H1 (cell line): ENCODE measurements at regions not wholly inside any gene's neighbourhood (a gene's known extent, or its start where the extent isn't known, plus 50 kb on each side); places are given as distances from the start of the nearest gene placed in this dataset.

Source experiments
- CTCF ChIA-PET: fragments of 300-600 bp; sonication (Branson Sonifier 250); formaldehyde crosslinking; loops from one replicate; lab custom pipeline; 2021; ENCODE audit not compliant: partially characterized antibody; lab: Charles Lee
- POLR2A ChIA-PET: fragments of 300-600 bp; sonication (Branson Sonifier 250); formaldehyde crosslinking; loops from one replicate; lab custom pipeline; 2021; ENCODE audit warnings: inconsistent platforms; ENCODE audit not compliant: partially characterized antibody; lab: Charles Lee
- DNase-seq, 2 experiments: peaks; one replicate each; pipeline versions ENCODE4 v3.0.0 to v3.0.0-alpha.2; 2010 to 2022; ENCODE audit warnings: low spot score in 2 of 2, low read depth in 1 of 2, mixed read lengths in 1 of 2
- FAIRE-seq: peaks from 2 replicates; lab custom pipeline; 2011; peaks lifted over from hg19 to GRCh38; lab: Jason Lieb, UNC
- H2AFZ ChIP-seq: 2 replicates; pipeline ENCODE4 v1.8.1; 2012; ENCODE audit warnings: low read length, inconsistent platforms
- H2AK5ac ChIP-seq: 2 replicates; pipeline ENCODE4 v1.6.1; 2013; ENCODE audit warnings: low read depth, low read length
- H2BK120ac ChIP-seq: replicated peaks from 2 replicates; pipeline ENCODE3; 2013; ENCODE audit warnings: low read depth, low read length, inconsistent platforms
- H2BK12ac ChIP-seq: 2 replicates; pipeline ENCODE4 v1.6.1; 2013; ENCODE audit warnings: low read depth, low read length
- H2BK15ac ChIP-seq: 2 replicates; pipeline ENCODE4 v1.6.1; 2013; ENCODE audit warnings: low read length
- H2BK20ac ChIP-seq: 2 replicates; pipeline ENCODE4 v1.6.1; 2013; ENCODE audit warnings: low read length
- H2BK5ac ChIP-seq: 2 replicates; pipeline ENCODE4 v1.6.1; 2013; ENCODE audit warnings: low read depth, low read length
- H3K14ac ChIP-seq: 2 replicates; pipeline ENCODE4 v1.6.1; 2013; ENCODE audit warnings: inconsistent platforms; ENCODE audit not compliant: insufficient read length
- H3K18ac ChIP-seq: 2 replicates; pipeline ENCODE4 v1.6.1; 2013; ENCODE audit warnings: low read length; ENCODE audit errors: extremely low read depth
- H3K23ac ChIP-seq: 2 replicates; pipeline ENCODE4 v1.6.1; 2013; ENCODE audit warnings: inconsistent platforms; ENCODE audit not compliant: insufficient read length
- H3K23me2 ChIP-seq: 2 replicates; pipeline ENCODE4 v1.6.1; 2013; ENCODE audit warnings: low read depth, low read length
- H3K27ac ChIP-seq: 2 replicates; pipeline ENCODE4 v1.6.1; 2011; ENCODE audit warnings: low read depth, low read length, inconsistent platforms
- H3K27me3 ChIP-seq, 4 experiments: replicated peaks in 1 of 4; 1 replicate in 1 of 4; 2 replicates in 3 of 4; pipeline versions ENCODE4 v1.6.1 to v1.8.1; 2011 to 2013; ENCODE audit warnings: low read length in 3 of 4, mild to moderate bottlenecking in 3 of 4, inconsistent platforms in 2 of 4, mixed read lengths in 2 of 4, moderate library complexity in 1 of 4; ENCODE audit not compliant: control insufficient read depth in 3 of 4, insufficient read depth in 3 of 4; ENCODE audit errors: extremely low read depth in 1 of 4
- H3K36me3 ChIP-seq, 4 experiments: 2 replicates each; pipeline versions ENCODE4 v1.6.1 to v1.8.1; 2011 to 2013; ENCODE audit warnings: mild to moderate bottlenecking in 4 of 4, low read length in 3 of 4, moderate library complexity in 2 of 4, control low read depth in 1 of 4, inconsistent platforms in 1 of 4; ENCODE audit not compliant: insufficient read depth in 4 of 4, control insufficient read depth in 2 of 4
- H3K4ac ChIP-seq: replicated peaks from 2 replicates; pipeline ENCODE3; 2013; ENCODE audit warnings: low read length, low read depth, mixed read lengths, inconsistent platforms; ENCODE audit not compliant: insufficient read length
- H3K4me1 ChIP-seq, 4 experiments: replicated peaks in 1 of 4; 1 replicate in 1 of 4; 2 replicates in 3 of 4; pipeline versions ENCODE4 v1.6.1 to v1.8.1; 2011 to 2013; ENCODE audit warnings: low read length in 3 of 4, inconsistent platforms in 2 of 4, mixed read lengths in 1 of 4; ENCODE audit not compliant: insufficient read depth in 4 of 4, control insufficient read depth in 3 of 4
- H3K4me2 ChIP-seq, 2 experiments: 2 replicates each; pipeline versions ENCODE4 v1.6.1 to v1.8.1; 2011 to 2013; ENCODE audit warnings: low read depth in 2 of 2, low read length in 2 of 2, control low read depth in 1 of 2, inconsistent platforms in 1 of 2, mild to moderate bottlenecking in 1 of 2; ENCODE audit not compliant: insufficient read depth in 1 of 2
- H3K4me3 ChIP-seq, 4 experiments: fragments of 200-600, 300-600 bp in 1 of 4; sonication (generic), shearing (Covaris generic), sonication (Bioruptor Twin) in 1 of 4; 2 replicates each; pipeline versions ENCODE4 v1.5.1 to v1.8.1; 2011 to 2016; ENCODE audit warnings: low read length in 4 of 4, low read depth in 3 of 4, control low read depth in 2 of 4, inconsistent platforms in 2 of 4, mild to moderate bottlenecking in 2 of 4, mixed read lengths in 1 of 4, moderate library complexity in 1 of 4; ENCODE audit not compliant: insufficient read depth in 2 of 4; ENCODE audit errors: extremely low read depth in 1 of 4
- H3K56ac ChIP-seq: replicated peaks from 2 replicates; pipeline ENCODE3; 2013; ENCODE audit warnings: low read depth, mild to moderate bottlenecking, mixed read lengths, low read length, inconsistent platforms; ENCODE audit not compliant: insufficient read length
- H3K79me1 ChIP-seq: 2 replicates; pipeline ENCODE4 v1.6.1; 2013; ENCODE audit warnings: low read depth, low read length, control low read depth
- H3K79me2 ChIP-seq, 2 experiments: 2 replicates each; pipeline versions ENCODE4 v1.6.1 to v1.8.1; 2012 to 2013; ENCODE audit warnings: low read length in 2 of 2, mild to moderate bottlenecking in 2 of 2, inconsistent platforms in 1 of 2; ENCODE audit not compliant: insufficient read depth in 2 of 2, control insufficient read depth in 1 of 2
- H3K9ac ChIP-seq, 4 experiments: replicated peaks in 1 of 4; 1 replicate in 1 of 4; 2 replicates in 3 of 4; pipeline versions ENCODE4 v1.6.1 to v1.8.1; 2011 to 2013; ENCODE audit warnings: low read depth in 3 of 4, low read length in 3 of 4, control low read depth in 2 of 4, mild to moderate bottlenecking in 2 of 4, moderate library complexity in 2 of 4, inconsistent platforms in 1 of 4; ENCODE audit errors: extremely low read depth in 1 of 4
- H3K9me3 ChIP-seq, 2 experiments: 2 replicates each; pipeline versions ENCODE4 v1.6.1 to v1.8.1; 2012 to 2013; ENCODE audit warnings: mild to moderate bottlenecking in 2 of 2, moderate library complexity in 2 of 2, control low read depth in 1 of 2, inconsistent platforms in 1 of 2, low read depth in 1 of 2, low read length in 1 of 2, mixed read lengths in 1 of 2; ENCODE audit not compliant: insufficient read depth in 2 of 2
- H4K20me1 ChIP-seq, 2 experiments: replicated peaks in 1 of 2; 2 replicates each; pipeline versions ENCODE3 to v1.8.1; 2011 to 2013; ENCODE audit warnings: inconsistent platforms in 2 of 2, low read length in 2 of 2, mild to moderate bottlenecking in 1 of 2; ENCODE audit not compliant: insufficient read depth in 2 of 2, control insufficient read depth in 1 of 2
- H4K5ac ChIP-seq: 2 replicates; pipeline ENCODE4 v1.6.1; 2013; ENCODE audit warnings: low read length, low read depth, mixed read lengths, inconsistent platforms; ENCODE audit not compliant: insufficient read length
- H4K8ac ChIP-seq: 2 replicates; pipeline ENCODE4 v1.8.0; 2013; ENCODE audit warnings: mild to moderate bottlenecking, moderate library complexity, low read length, inconsistent platforms; ENCODE audit not compliant: insufficient read depth; ENCODE audit errors: extremely low read depth
- H4K91ac ChIP-seq: replicated peaks from 2 replicates; pipeline ENCODE3; 2013; ENCODE audit warnings: low read length, mixed read lengths, inconsistent platforms; ENCODE audit not compliant: insufficient read length
- BCL11A ChIP-seq, 2 experiments: IDR thresholded peaks; one replicate each; pipeline ENCODE4 v1.6.1; 2011; ENCODE audit warnings: low read depth in 2 of 2, low read length in 2 of 2, mild to moderate bottlenecking in 2 of 2
- CHD2 ChIP-seq: IDR thresholded peaks from 2 replicates; pipeline ENCODE4 v1.6.1; 2012; ENCODE audit warnings: low read length, improper control_type of control experiment
- NRF1 ChIP-seq: IDR thresholded peaks from 2 replicates; pipeline ENCODE4 v1.6.1; 2011; ENCODE audit warnings: mild to moderate bottlenecking, low read depth, low read length, improper control_type of control experiment
- RNF2 ChIP-seq: fragments of 200-900, 300-1000 bp; sonication (generic); IDR thresholded peaks from 2 replicates; pipeline ENCODE4 v1.7.1; 2016; ENCODE audit warnings: borderline replicate concordance, low read depth, mild to moderate bottlenecking, antibody characterized with exemption, low read length; ENCODE audit not compliant: poor library complexity, severe bottlenecking; ENCODE audit errors: missing control alignments
- WGBS, 2 experiments: shearing (Covaris generic) in 1 of 2; methylation state at CpG; one replicate each; pipeline versions ENCODE4 v1.1.6 to v1.1.7; 2013 to 2015; ENCODE audit warnings: low lambda C conversion rate in 2 of 2, mixed read lengths in 2 of 2, inconsistent platforms in 1 of 2, low coverage in 1 of 2, missing lambda C conversion rate in 1 of 2; ENCODE audit not compliant: insufficient replicate concordance in 2 of 2, insufficient coverage in 1 of 2, insufficient read length in 1 of 2; ENCODE audit errors: extremely low coverage in 1 of 2, missing lambda C conversion rate in 1 of 2; 5-methylcytosine and 5-hydroxymethylcytosine counted together

DNA sequence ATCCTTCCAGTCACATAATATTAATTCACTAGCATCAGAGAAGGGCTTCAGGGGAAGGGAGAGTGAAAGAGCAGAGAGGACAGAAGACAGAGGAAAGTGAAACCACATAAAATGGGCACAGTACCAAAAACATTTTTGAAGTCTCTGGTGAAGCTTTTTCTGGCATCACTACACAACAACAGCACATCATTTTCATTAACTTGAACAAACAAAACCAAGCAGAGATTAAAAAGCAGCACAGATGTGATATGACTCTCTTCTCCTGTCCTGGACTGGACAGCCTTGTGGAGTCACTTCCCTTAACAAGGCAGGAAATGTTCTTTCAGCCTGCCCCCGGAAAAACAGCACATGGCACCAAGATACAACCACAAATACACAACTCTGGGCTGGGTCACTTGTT lies 112.0 kb downstream of the TSPAN8 start:
- CTCF ChIA-PET: no interaction called here
- TF ChIP-seq RNF2 (no peak), BCL11A (IDR thresholded peaks at IDR 0.05; ENCODE audit: low read depth in 2 of 2, low read length in 2 of 2) (no peak), CHD2 (no peak), NRF1 (no peak)

More for the DNA sequence above, 112.0 kb downstream of the TSPAN8 start:
- no peak overlapping the region for H4K91ac ChIP-seq
- POLR2A ChIA-PET: no interaction called here
- no peak overlapping the region for H2AFZ ChIP-seq
- FAIRE-seq: no peak
- H3K4me3 ChIP-seq: no peak overlapping the region
- H4K8ac ChIP-seq: no peak overlapping the region
- no peaks in the 10 kb centered on the region for H3K9me3 ChIP-seq
- no peak overlapping the region for H4K5ac ChIP-seq
- H2BK20ac ChIP-seq: no peak overlapping the region
- H3K23me2 ChIP-seq: no peaks in the 10 kb centered on the region
- no peaks in the 10 kb centered on the region for H3K79me1 ChIP-seq
- H3K27ac ChIP-seq: peak overlapping the region; percentile 10; the same call in 1 of the 2 replicates
- no peak overlapping the region for H3K4me2 ChIP-seq
- DNase-seq: no peak
- H3K4me1 ChIP-seq: peaks cover 0 to 4% (median 0%) of the 10 kb centered on the region in 4 experiments; a peak in 1 of 7 replicates
- 95% methylated on average over 1 of the region's 1 CpG; no CpG with 5 or more reads in 1 of the 2 experiments for WGBS, 2 experiments
- no peak overlapping the region for H3K9ac ChIP-seq
- H3K27me3 ChIP-seq: no peaks in the 10 kb centered on the region
- H3K56ac ChIP-seq: no peak overlapping the region
- no peaks in the 10 kb centered on the region for H4K20me1 ChIP-seq
- H3K14ac ChIP-seq: no peak overlapping the region
- no peak overlapping the region for H2BK5ac ChIP-seq
- no peak overlapping the region for H3K18ac ChIP-seq
- no peak overlapping the region for H2BK12ac ChIP-seq
- no peak overlapping the region for H3K4ac ChIP-seq
- no peak overlapping the region for H2BK120ac ChIP-seq
- H3K36me3 ChIP-seq: no peaks in the 10 kb centered on the region
- no peak overlapping the region for H3K23ac ChIP-seq
- no peak overlapping the region for H2BK15ac ChIP-seq
- no peaks in the 10 kb centered on the region for H3K79me2 ChIP-seq
- no peak overlapping the region for H2AK5ac ChIP-seq
